HEK293T (cell line): ENCODE measurements at regions not wholly inside any gene's neighbourhood (a gene's known extent, or its start where the extent isn't known, plus 50 kb on each side); places are given as distances from the start of the nearest gene placed in this dataset.
"Not testable (repeated sequence)": the region's sequence is repeated elsewhere in the genome, so short reads cannot be mapped to it uniquely, and the experiment has no call there.

Experiments used
- CTCF ChIA-PET: fragments of 350-600 bp; formaldehyde crosslinking; extraction: SDS; loops from one replicate; lab custom pipeline; 2021; ENCODE audit warnings: antibody characterized with exemption, inconsistent platforms; lab: Yijun Ruan, JAX
- POLR2A ChIA-PET: fragments of 350-600 bp; formaldehyde crosslinking; extraction: SDS; loops from one replicate; lab custom pipeline; 2020; ENCODE audit warnings: antibody characterized with exemption, inconsistent platforms; lab: Yijun Ruan, JAX
- DNase-seq: peaks from one replicate; pipeline ENCODE4 v3.0.0; 2012; ENCODE audit warnings: mixed read lengths; ENCODE audit errors: extremely low spot score
- ARNT ChIP-seq: fragments of 450-650 bp; IDR thresholded peaks from 2 replicates; pipeline ENCODE4 v1.6.1; 2017; ENCODE audit warnings: mild to moderate bottlenecking
- BHLHE40 ChIP-seq: fragments of 450-650 bp; IDR thresholded peaks from 2 replicates; pipeline ENCODE4 v1.6.1; 2016; ENCODE audit warnings: mild to moderate bottlenecking, moderate library complexity, borderline replicate concordance
- CTBP1 ChIP-seq: fragments of 450-650 bp; IDR thresholded peaks from 2 replicates; pipeline ENCODE4 v1.6.1; 2016; ENCODE audit warnings: borderline replicate concordance
- ELF4 ChIP-seq: fragments of 450-650 bp; IDR thresholded peaks from 2 replicates; pipeline ENCODE4 v1.6.1; 2017; ENCODE audit warnings: antibody characterized with exemption
- FOXA1 ChIP-seq: fragments of 450-650 bp; IDR thresholded peaks from 2 replicates; pipeline ENCODE4 v1.6.1; 2016; ENCODE audit warnings: mild to moderate bottlenecking
- FOXK2 ChIP-seq: fragments of 450-650 bp; IDR thresholded peaks from 2 replicates; pipeline ENCODE4 v1.6.1; 2016; ENCODE audit warnings: mild to moderate bottlenecking
- FOXM1 ChIP-seq: fragments of 450-650 bp; IDR thresholded peaks from 2 replicates; pipeline ENCODE4 v1.6.1; 2017; ENCODE audit warnings: mild to moderate bottlenecking, borderline replicate concordance
- HDGF ChIP-seq: fragments of 450-650 bp; IDR thresholded peaks from 2 replicates; pipeline ENCODE4 v1.6.1; 2017; ENCODE audit warnings: antibody characterized with exemption, borderline replicate concordance
- L3MBTL2 ChIP-seq: fragments of 450-650 bp; conservative IDR thresholded peaks from 2 replicates; pipeline ENCODE4 v1.6.1; 2016; ENCODE audit warnings: mild to moderate bottlenecking
- LEF1 ChIP-seq: fragments of 450-650 bp; IDR thresholded peaks from 2 replicates; pipeline ENCODE4 v1.6.1; 2017; ENCODE audit warnings: mild to moderate bottlenecking, borderline replicate concordance
- NFRKB ChIP-seq: fragments of 450-650 bp; IDR thresholded peaks from 2 replicates; pipeline ENCODE4 v1.6.1; 2016; ENCODE audit warnings: mild to moderate bottlenecking, moderate library complexity
- PKNOX1 ChIP-seq: fragments of 450-650 bp; IDR thresholded peaks from 2 replicates; pipeline ENCODE4 v1.6.1; 2016
- SP1 ChIP-seq: fragments of 450-650 bp; IDR thresholded peaks from 2 replicates; pipeline ENCODE4 v1.6.1; 2017
- SUZ12 ChIP-seq: fragments of 450-650 bp; IDR thresholded peaks from 2 replicates; pipeline ENCODE4 v1.6.1; 2016; ENCODE audit warnings: mild to moderate bottlenecking
- TARDBP ChIP-seq: fragments of 450-650 bp; IDR thresholded peaks from 2 replicates; pipeline ENCODE4 v1.6.1; 2016
- ZNF384 ChIP-seq: fragments of 450-650 bp; IDR thresholded peaks from 2 replicates; pipeline ENCODE4 v1.6.1; 2016

GRCh38 chr22:48486558-48486957 is 1341.1 kb downstream of the BRD1 start:
- TF ChIP-seq HDGF (no peak), BHLHE40 (no peak), ZNF384 (no peak), CTBP1 (no peak), SUZ12 (no peak), TARDBP (no peak)
- no peak for DNase-seq
- ChIA-PET POLR2A (no interaction called here), CTCF (no interaction called here)

GRCh38 chr22:48486134-48486532 is 1341.5 kb downstream of the BRD1 start:
- no peak for TF ChIP-seq FOXK2
- TF ChIP-seq SUZ12, result no peak
- no peak for TF ChIP-seq NFRKB
- no peak for TF ChIP-seq HDGF
- no peak for TF ChIP-seq CTBP1
- no peak for TF ChIP-seq ZNF384
- no peak for TF ChIP-seq TARDBP
- no peak for TF ChIP-seq L3MBTL2
- no peak for TF ChIP-seq FOXA1
- TF ChIP-seq PKNOX1, result no peak
- no peak for TF ChIP-seq SP1
- no peak for TF ChIP-seq LEF1
- CTCF ChIA-PET, result no interaction called here
- POLR2A ChIA-PET, result no interaction called here
- no peak for DNase-seq

GRCh38 chr22:48485149-48486133 is 1342.2 kb downstream of the BRD1 start:
- ChIA-PET POLR2A (no interaction called here), CTCF (no interaction called here)
- TF ChIP-seq L3MBTL2 (no peak), PKNOX1 (no peak), BHLHE40 (no peak), FOXA1 (no peak), ELF4 (no peak), FOXM1 (no peak), HDGF (no peak), ARNT (no peak), FOXK2 (no peak), CTBP1 (no peak)
- DNase-seq, result no peak

GRCh38 chr22:48483764-48484528 is 1343.7 kb downstream of the BRD1 start:
- DNase-seq, result no peak
- TF ChIP-seq TARDBP (no peak), ARNT (no peak), SUZ12 (no peak), FOXM1 (no peak), NFRKB (no peak), BHLHE40 (no peak), L3MBTL2 (no peak)
- POLR2A ChIA-PET, result no interaction called here
- CTCF ChIA-PET, result no interaction called here

- TF ChIP-seq FOXA1, result no peak
- TF ChIP-seq SP1, result no peak
- TF ChIP-seq PKNOX1, result no peak
- TF ChIP-seq TARDBP, result no peak
- TF ChIP-seq L3MBTL2, result no peak
- ChIA-PET CTCF (no interaction called here), POLR2A (no interaction called here)
- DNase-seq, result no peak
Measured at GRCh38 chr22:48482771-48483170, 1344.9 kb downstream of the BRD1 start.

- DNase-seq, CTCF ChIA-PET, POLR2A ChIA-PET: not testable (repeated sequence)
Measured at GRCh38 chr22:48482198-48482597, 1345.5 kb downstream of the BRD1 start.

- ChIA-PET CTCF (no interaction called here), POLR2A (no interaction called here)
- no peak for DNase-seq
- TF ChIP-seq TARDBP, result no peak
- TF ChIP-seq FOXA1, result no peak
- no peak for TF ChIP-seq L3MBTL2
- no peak for TF ChIP-seq NFRKB
- TF ChIP-seq ELF4, result no peak
- TF ChIP-seq FOXM1, result no peak
- no peak for TF ChIP-seq SP1
- no peak for TF ChIP-seq ARNT
- TF ChIP-seq ZNF384, result no peak
- no peak for TF ChIP-seq CTBP1
- TF ChIP-seq PKNOX1, result no peak
- no peak for TF ChIP-seq HDGF
- no peak for TF ChIP-seq SUZ12
- TF ChIP-seq FOXK2, result no peak
- TF ChIP-seq LEF1, result no peak
Measured at GRCh38 chr22:48481748-48482147, 1345.9 kb downstream of the BRD1 start.
